Mononuclear cell (primary cell): ENCODE measurements at regions not wholly inside any gene's neighbourhood (a gene's known extent, or its start where the extent isn't known, plus 50 kb on each side); places are given as distances from the start of the nearest gene placed in this dataset.

Experiments
- H3K27me3 ChIP-seq: 2 replicates; pipeline ENCODE4 v1.6.0; 2011; ENCODE audit warnings: low read length, control low read depth; ENCODE audit not compliant: insufficient read depth
- H3K4me1 ChIP-seq: 2 replicates; pipeline ENCODE4 v1.5.1; 2011; ENCODE audit warnings: mild to moderate bottlenecking, low read length, control low read depth; ENCODE audit not compliant: insufficient read depth
- H3K4me3 ChIP-seq: 2 replicates; pipeline ENCODE4 v1.5.1; 2011; ENCODE audit warnings: mild to moderate bottlenecking, low read length, moderate library complexity
- H3K9me3 ChIP-seq: 2 replicates; pipeline ENCODE4 v1.5.1; 2011; ENCODE audit warnings: low read depth, mild to moderate bottlenecking, control low read depth, low read length

GRCh38 chr5:81914696-81915095, 57.1 kb upstream of the ATG10 start:
- Histone ChIP-seq H3K9me3 (no peaks in the 10 kb centered on the region), H3K27me3 (no peaks in the 10 kb centered on the region), H3K4me1 (peaks cover 3% of the 10 kb centered on the region), H3K4me3 (no peak overlapping the region)

- Histone ChIP-seq H3K27me3 (no peaks in the 10 kb centered on the region), H3K4me3 (no peak overlapping the region)
Measured at GRCh38 chr5:81912933-81913332, 58.9 kb upstream of the ATG10 start.

GRCh38 chr5:81909677-81910076, 62.1 kb upstream of the ATG10 start:
- Histone ChIP-seq H3K9me3 (no peaks in the 10 kb centered on the region), H3K4me1 (peaks cover 3% of the 10 kb centered on the region), H3K4me3 (no peak overlapping the region), H3K27me3 (no peaks in the 10 kb centered on the region)

More at GRCh38 chr5:81912933-81913332, 58.9 kb upstream of the ATG10 start:
- Histone ChIP-seq H3K9me3 (no peaks in the 10 kb centered on the region), H3K4me1 (peaks cover 3% of the 10 kb centered on the region)

- H3K4me3 ChIP-seq, result no peak overlapping the region
- no peaks in the 10 kb centered on the region for H3K27me3 ChIP-seq
- no peaks in the 10 kb centered on the region for H3K9me3 ChIP-seq
- peaks cover 3% of the 10 kb centered on the region for H3K4me1 ChIP-seq
Measured at GRCh38 chr5:81908771-81909170, 63.1 kb upstream of the ATG10 start.

GRCh38 chr5:81908044-81908443, 63.8 kb upstream of the ATG10 start:
- Histone ChIP-seq H3K27me3 (no peaks in the 10 kb centered on the region), H3K4me1 (peaks cover 3% of the 10 kb centered on the region), H3K4me3 (no peak overlapping the region), H3K9me3 (no peaks in the 10 kb centered on the region)

- H3K4me3 ChIP-seq, result no peak overlapping the region
- H3K9me3 ChIP-seq, result no peaks in the 10 kb centered on the region
- H3K27me3 ChIP-seq, result no peaks in the 10 kb centered on the region
- H3K4me1 ChIP-seq, result peaks cover 3% of the 10 kb centered on the region
Measured at GRCh38 chr5:81907012-81907635, 64.7 kb upstream of the ATG10 start.

- Histone ChIP-seq H3K9me3 (no peaks in the 10 kb centered on the region), H3K4me3 (no peak overlapping the region), H3K27me3 (no peaks in the 10 kb centered on the region), H3K4me1 (peaks cover 3% of the 10 kb centered on the region)
Measured at GRCh38 chr5:81906086-81906485, 65.7 kb upstream of the ATG10 start.

GRCh38 chr5:81904861-81905260, 67.0 kb upstream of the ATG10 start:
- Histone ChIP-seq H3K9me3 (no peaks in the 10 kb centered on the region), H3K4me1 (no peaks in the 10 kb centered on the region), H3K4me3 (no peak overlapping the region), H3K27me3 (no peaks in the 10 kb centered on the region)

GRCh38 chr5:81904166-81904565, 67.7 kb upstream of the ATG10 start:
- Histone ChIP-seq H3K4me3 (no peak overlapping the region), H3K4me1 (no peaks in the 10 kb centered on the region), H3K9me3 (no peaks in the 10 kb centered on the region), H3K27me3 (no peaks in the 10 kb centered on the region)

- peaks cover 14% of the 10 kb centered on the region for H3K4me1 ChIP-seq
- no peak overlapping the region for H3K4me3 ChIP-seq
Measured at GRCh38 chr5:81901586-81901985, 70.2 kb upstream of the ATG10 start.

GRCh38 chr5:81899123-81899522, 72.7 kb upstream of the ATG10 start:
- H3K4me1 ChIP-seq, result peaks cover 37% of the 10 kb centered on the region
- H3K9me3 ChIP-seq, result no peaks in the 10 kb centered on the region
- no peaks in the 10 kb centered on the region for H3K27me3 ChIP-seq
- no peak overlapping the region for H3K4me3 ChIP-seq

More at GRCh38 chr5:81901586-81901985, 70.2 kb upstream of the ATG10 start:
- H3K27me3 ChIP-seq, result no peaks in the 10 kb centered on the region
- no peaks in the 10 kb centered on the region for H3K9me3 ChIP-seq

- H3K27me3 ChIP-seq, result no peaks in the 10 kb centered on the region
- peaks cover 42% of the 10 kb centered on the region for H3K4me1 ChIP-seq
- H3K9me3 ChIP-seq, result no peaks in the 10 kb centered on the region
- no peak overlapping the region for H3K4me3 ChIP-seq
Measured at GRCh38 chr5:81898403-81898802, 73.4 kb upstream of the ATG10 start.

- peaks cover 42% of the 10 kb centered on the region for H3K4me1 ChIP-seq
- no peaks in the 10 kb centered on the region for H3K27me3 ChIP-seq
- no peaks in the 10 kb centered on the region for H3K9me3 ChIP-seq
- no peak overlapping the region for H3K4me3 ChIP-seq
Measured at GRCh38 chr5:81896764-81897163, 75.1 kb upstream of the ATG10 start.

- no peaks in the 10 kb centered on the region for H3K9me3 ChIP-seq
- no peak overlapping the region for H3K4me3 ChIP-seq
- no peaks in the 10 kb centered on the region for H3K27me3 ChIP-seq
- H3K4me1 ChIP-seq, result peaks cover 42% of the 10 kb centered on the region
Measured at GRCh38 chr5:81895307-81895706, 76.5 kb upstream of the ATG10 start.

GRCh38 chr5:81893961-81894360, 77.9 kb upstream of the ATG10 start:
- Histone ChIP-seq H3K4me1 (peaks cover 40% of the 10 kb centered on the region), H3K4me3 (no peak overlapping the region), H3K9me3 (no peaks in the 10 kb centered on the region), H3K27me3 (no peaks in the 10 kb centered on the region)

GRCh38 chr5:81884871-81885270, 87.0 kb upstream of the ATG10 start:
- Histone ChIP-seq H3K27me3 (no peaks in the 10 kb centered on the region), H3K4me1 (no peaks in the 10 kb centered on the region), H3K4me3 (no peak overlapping the region), H3K9me3 (no peaks in the 10 kb centered on the region)
